GM12878 (cell line): ENCODE measurements at regions not wholly inside any gene's neighbourhood (a gene's known extent, or its start where the extent isn't known, plus 50 kb on each side); places are given as distances from the start of the nearest gene placed in this dataset.

ENCODE experiments used
- ATAC-seq: fragments of 200-7000 bp; cut with Tn5 transposase; 3 replicates; pipeline ENCODE4 v1.9.1; 2020; ENCODE audit warnings: mild to moderate bottlenecking, moderate library complexity
- BruUV-seq: library from RNA; stranded (reverse); fragments of 400-500 nt; replicated peaks from 2 replicates; lab custom pipeline; 2021; lab: Mats Ljungman, UMichigan
- CTCF ChIA-PET: fragments of 300-600 bp; sonication (Branson Sonifier 250); formaldehyde crosslinking; extraction: SDS; loops from one replicate; lab custom pipeline; 2021; ENCODE audit warnings: inconsistent platforms; lab: Yijun Ruan, JAX
- POLR2A ChIA-PET: fragments of 350-600 bp; formaldehyde crosslinking; extraction: SDS; loops from one replicate; lab custom pipeline; 2021; ENCODE audit warnings: inconsistent platforms; lab: Charles Lee
- RAD21 ChIA-PET: fragments of 300-600 bp; sonication (Branson Sonifier 250); formaldehyde crosslinking; loops from one replicate; lab custom pipeline; 2023; ENCODE audit warnings: antibody characterized with exemption; ENCODE audit not compliant: unreplicated experiment; lab: Charles Lee
- SMC1A ChIA-PET: fragments of 300-600 bp; sonication (Branson Sonifier 250); formaldehyde crosslinking; loops from one replicate; lab custom pipeline; 2023; ENCODE audit not compliant: unreplicated experiment, uncharacterized antibody; lab: Charles Lee
- DNase-seq: peaks from one replicate; pipeline ENCODE4 v3.0.0-alpha.2; 2011; ENCODE audit warnings: low read depth, low spot score
- FAIRE-seq: peaks from 3 replicates; lab custom pipeline; 2011; peaks lifted over from hg19 to GRCh38; lab: Jason Lieb, UNC
- H2AFZ ChIP-seq: 2 replicates; pipeline ENCODE4 v1.6.0; 2011; ENCODE audit warnings: low read depth, low read length, control low read depth; ENCODE audit not compliant: control insufficient read depth
- H3K27ac ChIP-seq: 2 replicates; pipeline ENCODE4 v1.5.1; 2011; ENCODE audit warnings: control low read depth; ENCODE audit not compliant: control insufficient read depth, insufficient read depth
- H3K27me3 ChIP-seq, 2 experiments: replicated peaks in 1 of 2; 2 replicates each; pipeline versions ENCODE4 v1.6.0 to v1.6.1; 2011; ENCODE audit warnings: low read length in 1 of 2; ENCODE audit not compliant: control insufficient read depth in 2 of 2, insufficient read depth in 2 of 2
- H3K36me3 ChIP-seq, 2 experiments: 2 replicates each; pipeline ENCODE4 v1.5.1; 2011; ENCODE audit warnings: low read length in 1 of 2; ENCODE audit not compliant: control insufficient read depth in 2 of 2, insufficient read depth in 2 of 2
- H3K4me1 ChIP-seq: 2 replicates; pipeline ENCODE4 v1.6.1; 2011; ENCODE audit warnings: mild to moderate bottlenecking, low read length, moderate library complexity, mixed read lengths; ENCODE audit not compliant: control insufficient read depth, insufficient read depth
- H3K4me2 ChIP-seq: 2 replicates; pipeline ENCODE4 v1.6.0; 2011; ENCODE audit warnings: control low read depth; ENCODE audit not compliant: control insufficient read depth, insufficient read depth
- H3K4me3 ChIP-seq: fragments of 200-600 bp; sonication (generic); 2 replicates; pipeline ENCODE4 v1.5.1; 2016
- H3K79me2 ChIP-seq: 2 replicates; pipeline ENCODE4 v1.6.0; 2011; ENCODE audit warnings: low read length; ENCODE audit not compliant: control insufficient read depth, insufficient read depth
- H3K9ac ChIP-seq: 2 replicates; pipeline ENCODE4 v1.8.0; 2011; ENCODE audit warnings: low read length, control low read depth, mixed read lengths; ENCODE audit not compliant: control insufficient read depth, insufficient read depth
- H3K9me3 ChIP-seq: replicated peaks from 3 replicates; pipeline ENCODE4 v1.5.1; 2011; ENCODE audit warnings: mild to moderate bottlenecking, low read length; ENCODE audit not compliant: control insufficient read depth, insufficient read depth
- H4K20me1 ChIP-seq: 2 replicates; pipeline ENCODE4 v1.6.0; 2011; ENCODE audit not compliant: control insufficient read depth, insufficient read depth
- ETV6 ChIP-seq, 2 experiments: fragments of 450-650 bp in 1 of 2; IDR thresholded peaks in 1 of 2; conservative IDR thresholded peaks in 1 of 2; 2 replicates each; pipeline ENCODE4 v1.6.1; 2014; ENCODE audit warnings: antibody characterized with exemption in 1 of 2, borderline replicate concordance in 1 of 2, low read depth in 1 of 2, mild to moderate bottlenecking in 1 of 2, moderate library complexity in 1 of 2
- FOXM1 ChIP-seq: IDR thresholded peaks from 2 replicates; pipeline ENCODE4 v1.6.1; 2012; ENCODE audit warnings: low read depth, mild to moderate bottlenecking, inconsistent platforms, low read length, moderate library complexity
- KAT2A ChIP-seq: conservative IDR thresholded peaks from 2 replicates; pipeline ENCODE4 v1.6.1; 2011; ENCODE audit warnings: low read depth, low read length; ENCODE audit not compliant: control insufficient read depth
- KLF5 ChIP-seq: fragments of 450-650 bp; IDR thresholded peaks from 2 replicates; pipeline ENCODE4 v1.6.1; 2014; ENCODE audit warnings: mild to moderate bottlenecking; ENCODE audit not compliant: partially characterized antibody
- LARP7 ChIP-seq: fragments of 450-650 bp; IDR thresholded peaks from 2 replicates; pipeline ENCODE4 v1.6.1; 2017; ENCODE audit warnings: mild to moderate bottlenecking
- NFXL1 ChIP-seq: fragments of 450-650 bp; IDR thresholded peaks from 2 replicates; pipeline ENCODE4 v1.6.1; 2017; ENCODE audit warnings: antibody characterized with exemption, mild to moderate bottlenecking, borderline replicate concordance
- POLR2AphosphoS2 ChIP-seq: IDR thresholded peaks from 2 replicates; pipeline ENCODE4 v1.6.1; 2011; ENCODE audit warnings: low read depth, mild to moderate bottlenecking, low read length, improper control_type of control experiment, moderate library complexity
- POLR2AphosphoS5 ChIP-seq: IDR thresholded peaks from 2 replicates; pipeline ENCODE4 v1.6.1; 2011; ENCODE audit warnings: mild to moderate bottlenecking, low read length, inconsistent platforms
- RUNX3 ChIP-seq: IDR thresholded peaks from 2 replicates; pipeline ENCODE4 v1.6.1; 2012; ENCODE audit warnings: low read length, inconsistent platforms
- SUZ12 ChIP-seq: fragments of 200-600 bp; sonication (generic); IDR thresholded peaks from one replicate; pipeline ENCODE4 v1.6.1; 2018; ENCODE audit warnings: antibody characterized with exemption, mild to moderate bottlenecking; ENCODE audit not compliant: unreplicated experiment
- TBL1XR1 ChIP-seq: IDR thresholded peaks from 2 replicates; pipeline ENCODE4 v1.6.1; 2012; ENCODE audit warnings: low read depth, low read length, improper control_type of control experiment
- TCF12 ChIP-seq: IDR thresholded peaks from 2 replicates; pipeline ENCODE4 v1.6.1; 2011; ENCODE audit warnings: low read depth, mild to moderate bottlenecking, low read length
- WRNIP1 ChIP-seq: IDR thresholded peaks from 2 replicates; pipeline ENCODE4 v1.6.1; 2011; ENCODE audit warnings: low read depth, low read length, improper control_type of control experiment, borderline replicate concordance
- YY1 ChIP-seq: IDR thresholded peaks from 2 replicates; pipeline ENCODE4 v1.6.1; 2011; ENCODE audit warnings: low read depth, mild to moderate bottlenecking, low read length
- ZBTB11 ChIP-seq: fragments of 450-650 bp; formaldehyde crosslinking; IDR thresholded peaks from 2 replicates; pipeline ENCODE4 v1.5.0; 2022; ENCODE audit warnings: mild to moderate bottlenecking, missing genetic modification characterization
- ZNF274 ChIP-seq: IDR thresholded peaks from one replicate; pipeline ENCODE4 v1.8.0; 2011; ENCODE audit not compliant: insufficient read length, insufficient read depth
- ZNF384 ChIP-seq: IDR thresholded peaks from 2 replicates; pipeline ENCODE4 v1.6.1; 2012; ENCODE audit warnings: low read depth, mild to moderate bottlenecking, low read length, improper control_type of control experiment, borderline replicate concordance
- WGBS: methylation state at CpG from one replicate; pipeline ENCODE4 v1.1.6; 2016; ENCODE audit warnings: low lambda C conversion rate; ENCODE audit not compliant: insufficient replicate concordance, insufficient coverage; ENCODE audit errors: missing lambda C conversion rate; 5-methylcytosine and 5-hydroxymethylcytosine counted together
- in situ Hi-C: fragments of 300-500 bp; cut with MboI; formaldehyde crosslinking; loops from 9 replicates; pipeline ENCODE4 v1.14.3; 2018; ENCODE audit warnings: mixed read lengths
- intact Hi-C: fragments of 100-400 bp; cut with micrococcal nuclease; formaldehyde crosslinking; loops from one replicate; pipeline ENCODE4 v1.14.2; 2022; ENCODE audit not compliant: unreplicated experiment
- TF ChIP-seq, protein P1 (sequence below): IDR thresholded peaks from 2 replicates; pipeline ENCODE4 v1.6.1; 2012; ENCODE audit warnings: low read length, inconsistent platforms
- TF ChIP-seq, protein P2 (sequence below): IDR thresholded peaks from 2 replicates; pipeline ENCODE4 v1.6.1; 2012; ENCODE audit warnings: mild to moderate bottlenecking, low read depth, low read length

GRCh38 chr3:94441494-94441847 is 378.6 kb downstream of the NSUN3 start:
- Histone ChIP-seq H3K79me2 (no peaks in the 10 kb centered on the region), H2AFZ (no peak overlapping the region), H3K4me2 (no peak overlapping the region), H3K4me3 (no peak overlapping the region), H3K9me3 (no peaks in the 10 kb centered on the region), H4K20me1 (no peaks in the 10 kb centered on the region), H3K4me1 (no peaks in the 10 kb centered on the region), H3K27me3 (no peaks in the 10 kb centered on the region), H3K27ac (no peak overlapping the region), H3K9ac (no peak overlapping the region), H3K36me3 (no peaks in the 10 kb centered on the region)
- POLR2A ChIA-PET, result no interaction called here
- WGBS, result 21% methylated on average over 1 of the region's 1 CpG
- in situ Hi-C loops, result no loop called here
- FAIRE-seq (no peak), DNase-seq (no peak), ATAC-seq (no peak)
- intact Hi-C loops, result no loop called here
- RAD21 ChIA-PET, result no interaction called here
- CTCF ChIA-PET, result no interaction called here
- SMC1A ChIA-PET, result no interaction called here
- BruUV-seq, result no TSS peak
- TF ChIP-seq, protein P1, sequence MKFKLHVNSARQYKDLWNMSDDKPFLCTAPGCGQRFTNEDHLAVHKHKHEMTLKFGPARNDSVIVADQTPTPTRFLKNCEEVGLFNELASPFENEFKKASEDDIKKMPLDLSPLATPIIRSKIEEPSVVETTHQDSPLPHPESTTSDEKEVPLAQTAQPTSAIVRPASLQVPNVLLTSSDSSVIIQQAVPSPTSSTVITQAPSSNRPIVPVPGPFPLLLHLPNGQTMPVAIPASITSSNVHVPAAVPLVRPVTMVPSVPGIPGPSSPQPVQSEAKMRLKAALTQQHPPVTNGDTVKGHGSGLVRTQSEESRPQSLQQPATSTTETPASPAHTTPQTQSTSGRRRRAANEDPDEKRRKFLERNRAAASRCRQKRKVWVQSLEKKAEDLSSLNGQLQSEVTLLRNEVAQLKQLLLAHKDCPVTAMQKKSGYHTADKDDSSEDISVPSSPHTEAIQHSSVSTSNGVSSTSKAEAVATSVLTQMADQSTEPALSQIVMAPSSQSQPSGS, result no peak
- TF ChIP-seq FOXM1 (no peak), SUZ12 (no peak), KLF5 (no peak), NFXL1 (no peak), WRNIP1 (no peak), POLR2AphosphoS5 (no peak), RUNX3 (no peak), ETV6 (conservative IDR thresholded peaks at IDR 0.05 in 1 of 2, IDR thresholded peaks at IDR 0.05 in 1 of 2; ENCODE audit: borderline replicate concordance in 1 of 2, low read depth in 1 of 2) (no peak), KAT2A (no peak), YY1 (no peak), POLR2AphosphoS2 (no peak), ZNF384 (no peak), ZNF274 (no peak), TCF12 (no peak), TBL1XR1 (no peak), LARP7 (no peak), ZBTB11 (CRISPR knock-in tag) (no peak)
- TF ChIP-seq, protein P2, sequence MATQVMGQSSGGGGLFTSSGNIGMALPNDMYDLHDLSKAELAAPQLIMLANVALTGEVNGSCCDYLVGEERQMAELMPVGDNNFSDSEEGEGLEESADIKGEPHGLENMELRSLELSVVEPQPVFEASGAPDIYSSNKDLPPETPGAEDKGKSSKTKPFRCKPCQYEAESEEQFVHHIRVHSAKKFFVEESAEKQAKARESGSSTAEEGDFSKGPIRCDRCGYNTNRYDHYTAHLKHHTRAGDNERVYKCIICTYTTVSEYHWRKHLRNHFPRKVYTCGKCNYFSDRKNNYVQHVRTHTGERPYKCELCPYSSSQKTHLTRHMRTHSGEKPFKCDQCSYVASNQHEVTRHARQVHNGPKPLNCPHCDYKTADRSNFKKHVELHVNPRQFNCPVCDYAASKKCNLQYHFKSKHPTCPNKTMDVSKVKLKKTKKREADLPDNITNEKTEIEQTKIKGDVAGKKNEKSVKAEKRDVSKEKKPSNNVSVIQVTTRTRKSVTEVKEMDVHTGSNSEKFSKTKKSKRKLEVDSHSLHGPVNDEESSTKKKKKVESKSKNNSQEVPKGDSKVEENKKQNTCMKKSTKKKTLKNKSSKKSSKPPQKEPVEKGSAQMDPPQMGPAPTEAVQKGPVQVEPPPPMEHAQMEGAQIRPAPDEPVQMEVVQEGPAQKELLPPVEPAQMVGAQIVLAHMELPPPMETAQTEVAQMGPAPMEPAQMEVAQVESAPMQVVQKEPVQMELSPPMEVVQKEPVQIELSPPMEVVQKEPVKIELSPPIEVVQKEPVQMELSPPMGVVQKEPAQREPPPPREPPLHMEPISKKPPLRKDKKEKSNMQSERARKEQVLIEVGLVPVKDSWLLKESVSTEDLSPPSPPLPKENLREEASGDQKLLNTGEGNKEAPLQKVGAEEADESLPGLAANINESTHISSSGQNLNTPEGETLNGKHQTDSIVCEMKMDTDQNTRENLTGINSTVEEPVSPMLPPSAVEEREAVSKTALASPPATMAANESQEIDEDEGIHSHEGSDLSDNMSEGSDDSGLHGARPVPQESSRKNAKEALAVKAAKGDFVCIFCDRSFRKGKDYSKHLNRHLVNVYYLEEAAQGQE, result no peak
